CD4-positive, alpha-beta T cell treated with Interleukin-4 for 4 hours (primary cell): ENCODE measurements at regions not wholly inside any gene's neighbourhood (a gene's known extent, or its start where the extent isn't known, plus 50 kb on each side); places are given as distances from the start of the nearest gene placed in this dataset.

Experiments used
- DNase-seq: peaks from one replicate; pipeline ENCODE4 v3.0.0-alpha.2; 2020

GRCh38 chr3:102258666-102259227, 176.1 kb upstream of the ZPLD1 start:
- no peak for DNase-seq

- DNase-seq: no peak
Measured at GRCh38 chr3:102259663-102260062, 175.2 kb upstream of the ZPLD1 start.

- no peak for DNase-seq
Measured at GRCh38 chr3:102265720-102266119, 169.1 kb upstream of the ZPLD1 start.

GRCh38 chr3:102269406-102269805, 165.4 kb upstream of the ZPLD1 start:
- DNase-seq: no peak

- DNase-seq: no peak
Measured at GRCh38 chr3:102290241-102290640, 144.6 kb upstream of the ZPLD1 start.

GRCh38 chr3:102295756-102296155, 139.1 kb upstream of the ZPLD1 start:
- DNase-seq: no peak

GRCh38 chr3:102297072-102297658, 137.7 kb upstream of the ZPLD1 start:
- DNase-seq: no peak

GRCh38 chr3:102299125-102299877, 135.5 kb upstream of the ZPLD1 start:
- DNase-seq: no peak

GRCh38 chr3:102301155-102301880, 133.5 kb upstream of the ZPLD1 start:
- no peak for DNase-seq

GRCh38 chr3:102302020-102302419, 132.8 kb upstream of the ZPLD1 start:
- no peak for DNase-seq

GRCh38 chr3:102304550-102304949, 130.3 kb upstream of the ZPLD1 start:
- no peak for DNase-seq

- DNase-seq: no peak
Measured at GRCh38 chr3:102307442-102307841, 127.4 kb upstream of the ZPLD1 start.

- DNase-seq: no peak
Measured at GRCh38 chr3:102329066-102329465, 105.7 kb upstream of the ZPLD1 start.

GRCh38 chr3:102329561-102329960, 105.3 kb upstream of the ZPLD1 start:
- no peak for DNase-seq

GRCh38 chr3:102332205-102332604, 102.6 kb upstream of the ZPLD1 start:
- DNase-seq: no peak

- no peak for DNase-seq
Measured at GRCh38 chr3:102332934-102333333, 101.9 kb upstream of the ZPLD1 start.

GRCh38 chr3:102336130-102336529, 98.7 kb upstream of the ZPLD1 start:
- DNase-seq: no peak

GRCh38 chr3:102339671-102340070, 95.1 kb upstream of the ZPLD1 start:
- no peak for DNase-seq

GRCh38 chr3:102346897-102347296, 87.9 kb upstream of the ZPLD1 start:
- DNase-seq: no peak

GRCh38 chr3:102348904-102349303, 85.9 kb upstream of the ZPLD1 start:
- no peak for DNase-seq

- DNase-seq: no peak
Measured at GRCh38 chr3:102353148-102353547, 81.7 kb upstream of the ZPLD1 start.

- DNase-seq: no peak
Measured at GRCh38 chr3:102353805-102354204, 81.0 kb upstream of the ZPLD1 start.

GRCh38 chr3:102354818-102355515, 79.8 kb upstream of the ZPLD1 start:
- DNase-seq: no peak
